ENCODE measurements at regions not wholly inside any gene's neighbourhood (a gene's known extent, or its start where the extent isn't known, plus 50 kb on each side); places are given as distances from the start of the nearest gene placed in this dataset.

DNA sequence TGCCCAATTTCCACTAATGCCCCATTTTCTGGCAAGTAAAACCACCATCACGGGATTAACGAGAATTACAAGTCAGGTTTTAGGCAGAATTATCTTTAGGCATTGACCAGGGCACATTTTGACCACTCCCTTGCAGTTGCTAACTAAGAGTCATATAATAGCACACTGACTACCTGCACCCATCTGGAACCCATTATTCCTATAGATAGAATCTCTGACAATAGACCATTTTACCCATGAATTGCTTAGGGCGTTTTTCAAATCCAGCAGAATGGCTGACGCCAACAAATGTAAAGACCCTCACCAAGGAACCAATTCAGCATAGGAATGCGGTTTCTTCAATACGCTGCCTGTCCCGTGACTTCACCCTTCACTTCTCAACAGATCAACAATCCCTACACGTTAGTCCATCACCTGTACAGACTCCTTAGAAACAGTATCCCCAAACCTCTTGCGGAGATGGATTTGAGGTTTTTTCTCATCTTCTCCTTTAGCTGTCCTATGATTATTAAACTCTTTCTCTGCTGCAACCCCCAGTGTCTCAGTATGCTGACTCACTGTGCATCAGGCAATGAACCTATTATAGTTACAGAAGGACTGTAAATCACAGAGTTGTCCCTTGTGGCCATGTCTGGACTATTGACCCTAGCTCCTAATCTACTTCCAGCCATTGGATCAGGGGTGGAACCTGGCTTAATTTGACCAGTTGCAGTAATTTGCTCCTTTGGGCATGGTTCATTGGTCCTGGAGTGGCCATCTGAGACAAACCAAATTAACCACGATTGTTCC is 177.3 kb upstream of the PLXNC1 start:
- WGBS (ENCODE audit: insufficient coverage) = 79% methylated on average over 10 of the region's 10 CpGs
- Mint-ChIP-seq H3K27me3 (ENCODE audit: low read depth in 2 of 2) (peaks cover 11 to 31% of the 10 kb centered on the region in 2 donors), H3K36me3 (no peaks in the 10 kb centered on the region), H3K9me3 (no peaks in the 10 kb centered on the region), H3K4me3 (no peak overlapping the region), H3K27ac (no peak overlapping the region), H3K4me1 (peaks cover 4 to 17% of the 10 kb centered on the region in 2 donors)
- Histone ChIP-seq H3K9me3 (ENCODE audit: control insufficient read depth, insufficient read depth, low read length) (no peaks in the 10 kb centered on the region), H3K4me1 (ENCODE audit: control insufficient read depth, insufficient read depth, low read length) (peaks cover 14% of the 10 kb centered on the region), H3K27me3 (ENCODE audit: control insufficient read depth, insufficient read depth, low read length) (no peaks in the 10 kb centered on the region), H3K36me3 (ENCODE audit: control insufficient read depth, insufficient read depth, low read length) (no peaks in the 10 kb centered on the region), H3K27ac (ENCODE audit: low read length) (no peak overlapping the region), H3K4me3 (ENCODE audit: low read length) (no peak overlapping the region)
- TF ChIP-seq, protein P1, sequence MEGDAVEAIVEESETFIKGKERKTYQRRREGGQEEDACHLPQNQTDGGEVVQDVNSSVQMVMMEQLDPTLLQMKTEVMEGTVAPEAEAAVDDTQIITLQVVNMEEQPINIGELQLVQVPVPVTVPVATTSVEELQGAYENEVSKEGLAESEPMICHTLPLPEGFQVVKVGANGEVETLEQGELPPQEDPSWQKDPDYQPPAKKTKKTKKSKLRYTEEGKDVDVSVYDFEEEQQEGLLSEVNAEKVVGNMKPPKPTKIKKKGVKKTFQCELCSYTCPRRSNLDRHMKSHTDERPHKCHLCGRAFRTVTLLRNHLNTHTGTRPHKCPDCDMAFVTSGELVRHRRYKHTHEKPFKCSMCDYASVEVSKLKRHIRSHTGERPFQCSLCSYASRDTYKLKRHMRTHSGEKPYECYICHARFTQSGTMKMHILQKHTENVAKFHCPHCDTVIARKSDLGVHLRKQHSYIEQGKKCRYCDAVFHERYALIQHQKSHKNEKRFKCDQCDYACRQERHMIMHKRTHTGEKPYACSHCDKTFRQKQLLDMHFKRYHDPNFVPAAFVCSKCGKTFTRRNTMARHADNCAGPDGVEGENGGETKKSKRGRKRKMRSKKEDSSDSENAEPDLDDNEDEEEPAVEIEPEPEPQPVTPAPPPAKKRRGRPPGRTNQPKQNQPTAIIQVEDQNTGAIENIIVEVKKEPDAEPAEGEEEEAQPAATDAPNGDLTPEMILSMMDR (IDR thresholded peaks at IDR 0.05) = no peak
- DNase-seq (no peak), ATAC-seq (no peak)
- intact Hi-C loops (cut with micrococcal nuclease) = no loop called here

DNA sequence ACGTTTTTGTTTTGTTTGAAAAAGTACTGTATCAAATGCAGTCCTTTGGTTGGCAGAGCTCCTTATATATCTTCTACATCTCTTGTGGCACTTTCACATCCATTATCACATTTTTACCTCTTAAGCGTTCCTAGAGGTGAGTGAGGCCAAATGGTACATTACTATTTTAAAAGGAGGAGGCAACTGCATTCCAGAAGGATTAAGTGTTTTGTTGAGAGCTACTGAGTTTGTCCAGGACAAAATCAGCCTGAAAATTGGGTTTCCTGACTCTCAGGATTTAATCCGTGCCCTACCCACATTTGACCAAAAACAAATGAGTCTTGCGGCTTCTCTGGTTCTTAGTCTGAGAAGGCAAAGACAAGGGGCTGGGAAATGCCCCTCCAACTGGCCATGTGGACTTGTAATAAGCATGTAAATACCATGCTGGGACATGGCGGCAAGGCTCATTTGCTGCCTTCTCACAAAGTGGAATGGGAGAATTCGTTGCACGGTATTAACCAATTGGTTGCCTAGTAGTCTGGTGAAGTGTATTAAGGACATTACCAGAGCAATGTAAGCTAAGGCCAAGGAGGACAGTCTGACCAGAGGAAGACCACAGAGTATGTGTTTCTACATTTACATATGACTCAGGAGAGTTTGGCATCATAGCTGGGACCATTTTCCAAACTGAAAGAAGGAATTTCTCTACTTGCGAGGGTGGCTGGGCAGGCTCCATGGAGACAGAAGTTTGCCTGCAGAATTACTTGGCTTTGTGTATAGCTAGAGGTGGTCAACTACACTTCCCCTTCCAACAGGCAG is 175.8 kb upstream of the PLXNC1 start:
- DNase-seq (no peak), ATAC-seq (no peak)
- Mint-ChIP-seq H3K36me3 (no peaks in the 10 kb centered on the region), H3K27ac (no peak overlapping the region), H3K9me3 (no peaks in the 10 kb centered on the region), H3K27me3 (ENCODE audit: low read depth in 2 of 2) (peaks cover 7 to 25% of the 10 kb centered on the region in 2 donors), H3K4me3 (no peak overlapping the region), H3K4me1 (peaks cover 7 to 30% of the 10 kb centered on the region in 2 donors)
- Histone ChIP-seq H3K27ac (ENCODE audit: low read length) (no peak overlapping the region), H3K9me3 (ENCODE audit: control insufficient read depth, insufficient read depth, low read length) (no peaks in the 10 kb centered on the region), H3K27me3 (ENCODE audit: control insufficient read depth, insufficient read depth, low read length) (no peaks in the 10 kb centered on the region), H3K36me3 (ENCODE audit: control insufficient read depth, insufficient read depth, low read length) (no peaks in the 10 kb centered on the region), H3K4me1 (ENCODE audit: control insufficient read depth, insufficient read depth, low read length) (peaks cover 14% of the 10 kb centered on the region), H3K4me3 (ENCODE audit: low read length) (no peak overlapping the region)
- intact Hi-C loops (cut with micrococcal nuclease) = no loop called here
- TF ChIP-seq, protein P1 (IDR thresholded peaks at IDR 0.05) = no peak
- WGBS (ENCODE audit: insufficient coverage) = 89% methylated on average over 6 of the region's 8 CpGs

DNA sequence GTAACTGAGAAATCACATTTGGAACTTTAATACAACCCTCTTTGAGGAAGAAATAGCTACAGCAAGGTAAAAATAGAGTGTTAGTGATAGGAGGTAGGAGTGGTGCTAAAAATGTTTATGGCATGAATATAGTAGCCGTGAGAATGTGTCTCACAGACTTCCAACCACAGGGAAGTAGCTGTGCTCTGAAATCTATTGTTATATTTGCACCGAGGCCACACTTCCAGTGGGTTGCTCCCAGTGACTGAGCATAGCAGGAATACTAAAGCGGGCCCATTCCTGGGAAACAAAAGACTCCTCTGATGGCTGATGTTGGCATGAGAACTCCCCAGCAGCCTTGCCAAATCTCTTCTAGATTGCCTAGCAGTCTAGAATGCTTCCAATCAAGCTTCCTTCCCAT is 174.1 kb upstream of the PLXNC1 start:
- peaks cover 3 to 11% of the 10 kb centered on the region in 2 donors for H3K27me3 Mint-ChIP-seq (ENCODE audit: low read depth in 2 of 2)
- no peaks in the 10 kb centered on the region for H3K9me3 Mint-ChIP-seq
- H3K4me1 Mint-ChIP-seq = peaks cover 10 to 37% of the 10 kb centered on the region in 2 donors

More for the DNA sequence above, 174.1 kb upstream of the PLXNC1 start:
- H3K4me3 ChIP-seq (ENCODE audit: low read length) = no peak overlapping the region
- no peaks in the 10 kb centered on the region for H3K27me3 ChIP-seq (ENCODE audit: control insufficient read depth, insufficient read depth, low read length)
- Mint-ChIP-seq H3K36me3 (no peaks in the 10 kb centered on the region), H3K4me3 (no peak overlapping the region), H3K27ac (no peak overlapping the region)
- DNase-seq (no peak), ATAC-seq (no peak)
- 91% methylated on average over 3 of the region's 3 CpGs for WGBS (ENCODE audit: insufficient coverage)
- peaks cover 14% of the 10 kb centered on the region for H3K4me1 ChIP-seq (ENCODE audit: control insufficient read depth, insufficient read depth, low read length)
- intact Hi-C loops (cut with micrococcal nuclease) = no loop called here
- H3K27ac ChIP-seq (ENCODE audit: low read length) = no peak overlapping the region
- TF ChIP-seq, protein P1 (IDR thresholded peaks at IDR 0.05) = no peak
- H3K36me3 ChIP-seq (ENCODE audit: control insufficient read depth, insufficient read depth, low read length) = no peaks in the 10 kb centered on the region
- no peaks in the 10 kb centered on the region for H3K9me3 ChIP-seq (ENCODE audit: control insufficient read depth, insufficient read depth, low read length)
